HEK293 (cell line): ENCODE measurements at regions not wholly inside any gene's neighbourhood (a gene's known extent, or its start where the extent isn't known, plus 50 kb on each side); places are given as distances from the start of the nearest gene placed in this dataset.

Experiments used
- CTCF ChIA-PET: fragments of 350-600 bp; formaldehyde crosslinking; extraction: SDS; loops from one replicate; lab custom pipeline; 2021; ENCODE audit warnings: antibody characterized with exemption; lab: Yijun Ruan, JAX
- POLR2A ChIA-PET: fragments of 300-600 bp; formaldehyde crosslinking; extraction: SDS; loops from one replicate; lab custom pipeline; 2020; ENCODE audit warnings: antibody characterized with exemption, inconsistent platforms; lab: Yijun Ruan, JAX
- H3K27ac ChIP-seq: fragments of 200-500 bp; sonication (Bioruptor generic); 2 replicates; pipeline ENCODE4 v1.5.1; 2014; ENCODE audit warnings: low read depth, low read length, control low read depth, inconsistent platforms; ENCODE audit errors: extremely low read depth
- H3K36me3 ChIP-seq, 2 experiments: fragments of 200-500 bp in 1 of 2; sonication (Bioruptor generic) in 1 of 2; 1 replicate in 1 of 2; 2 replicates in 1 of 2; pipeline ENCODE4 v1.5.1; 2014 to 2017; ENCODE audit warnings: inconsistent platforms in 2 of 2, low read length in 2 of 2; ENCODE audit not compliant: control insufficient read depth in 2 of 2, insufficient read depth in 1 of 2
- H3K4me1 ChIP-seq: fragments of 200-500 bp; sonication (Bioruptor generic); 2 replicates; pipeline ENCODE4 v1.5.1; 2014; ENCODE audit warnings: mild to moderate bottlenecking, low read length, inconsistent platforms; ENCODE audit not compliant: control insufficient read depth, insufficient read depth
- H3K4me3 ChIP-seq: 2 replicates; pipeline ENCODE4 v1.5.1; 2011; ENCODE audit warnings: low read depth, mild to moderate bottlenecking, control low read depth, low read length, moderate library complexity
- H3K9me3 ChIP-seq: fragments of 200-500 bp; sonication (Bioruptor generic); 2 replicates; pipeline ENCODE4 v1.5.1; 2014; ENCODE audit warnings: low read depth, low read length, inconsistent platforms; ENCODE audit not compliant: control insufficient read depth, insufficient read depth
- AEBP2 ChIP-seq: fragments of 450-650 bp; formaldehyde crosslinking; IDR thresholded peaks from 2 replicates; pipeline ENCODE4 v1.5.1; 2016; ENCODE audit warnings: missing biosample characterization, missing genetic modification characterization, borderline replicate concordance
- GLIS2 ChIP-seq: fragments of 450-650 bp; formaldehyde crosslinking; IDR thresholded peaks from 2 replicates; pipeline ENCODE4 v1.5.1; 2016; ENCODE audit warnings: missing biosample characterization, missing genetic modification characterization
- HOXA7 ChIP-seq: sonication (generic); formaldehyde crosslinking; IDR thresholded peaks from 2 replicates; pipeline ENCODE4 v1.8.1; 2022; ENCODE audit warnings: missing genetic modification reagents, borderline replicate concordance
- TRIM28 ChIP-seq: IDR thresholded peaks from 2 replicates; pipeline ENCODE4 v1.6.1; 2011; ENCODE audit warnings: low read length, control low read depth, borderline replicate concordance
- YY1 ChIP-seq: fragments of 450-650 bp; formaldehyde crosslinking; IDR thresholded peaks from 2 replicates; pipeline ENCODE4 v1.5.1; 2018; ENCODE audit warnings: missing biosample characterization, missing genetic modification characterization
- ZBTB49 ChIP-seq: fragments of 450-650 bp; formaldehyde crosslinking; IDR thresholded peaks from 2 replicates; pipeline ENCODE4 v1.5.1; 2016; ENCODE audit warnings: missing biosample characterization, missing genetic modification characterization, low read depth
- ZFP69B ChIP-seq: fragments of 450-650 bp; formaldehyde crosslinking; IDR thresholded peaks from 2 replicates; pipeline ENCODE4 v1.5.1; 2016; ENCODE audit warnings: missing biosample characterization, missing genetic modification characterization
- ZNF140 ChIP-seq: fragments of 450-650 bp; formaldehyde crosslinking; IDR thresholded peaks from 2 replicates; pipeline ENCODE4 v1.5.1; 2016; ENCODE audit warnings: missing biosample characterization, missing genetic modification characterization
- ZNF155 ChIP-seq: fragments of 450-650 bp; formaldehyde crosslinking; IDR thresholded peaks from 2 replicates; pipeline ENCODE4 v1.5.1; 2016; ENCODE audit warnings: missing biosample characterization, missing genetic modification characterization
- ZNF311 ChIP-seq: fragments of 450-650 bp; formaldehyde crosslinking; IDR thresholded peaks from 2 replicates; pipeline ENCODE4 v1.5.1; 2017; ENCODE audit warnings: missing biosample characterization, missing genetic modification characterization, borderline replicate concordance
- ZNF324 ChIP-seq: fragments of 450-650 bp; formaldehyde crosslinking; IDR thresholded peaks from 2 replicates; pipeline ENCODE4 v1.5.1; 2016; ENCODE audit warnings: missing biosample characterization, missing genetic modification characterization
- ZNF354C ChIP-seq: fragments of 450-650 bp; formaldehyde crosslinking; IDR thresholded peaks from 2 replicates; pipeline ENCODE4 v1.5.1; 2016; ENCODE audit warnings: missing biosample characterization, missing genetic modification characterization, low read depth, borderline replicate concordance
- ZNF48 ChIP-seq: fragments of 450-650 bp; formaldehyde crosslinking; IDR thresholded peaks from 2 replicates; pipeline ENCODE4 v1.5.1; 2016; ENCODE audit warnings: missing biosample characterization, missing genetic modification characterization
- ZNF514 ChIP-seq: fragments of 450-650 bp; formaldehyde crosslinking; IDR thresholded peaks from 2 replicates; pipeline ENCODE4 v1.5.1; 2016; ENCODE audit warnings: missing biosample characterization, missing genetic modification characterization
- ZNF544 ChIP-seq: fragments of 450-650 bp; formaldehyde crosslinking; IDR thresholded peaks from 2 replicates; pipeline ENCODE4 v1.5.0; 2017; ENCODE audit warnings: missing biosample characterization, missing genetic modification characterization
- ZNF585B ChIP-seq: fragments of 450-650 bp; formaldehyde crosslinking; IDR thresholded peaks from 2 replicates; pipeline ENCODE4 v1.5.1; 2016; ENCODE audit warnings: missing biosample characterization, missing genetic modification characterization
- ZNF621 ChIP-seq: fragments of 450-650 bp; formaldehyde crosslinking; IDR thresholded peaks from 2 replicates; pipeline ENCODE4 v1.5.1; 2017; ENCODE audit warnings: missing biosample characterization, missing genetic modification characterization
- ZNF629 ChIP-seq: fragments of 450-650 bp; formaldehyde crosslinking; IDR thresholded peaks from 2 replicates; pipeline ENCODE4 v1.5.1; 2017; ENCODE audit warnings: missing biosample characterization, missing genetic modification characterization
- ZNF704 ChIP-seq: fragments of 450-650 bp; formaldehyde crosslinking; IDR thresholded peaks from 2 replicates; pipeline ENCODE4 v1.5.1; 2016; ENCODE audit warnings: missing biosample characterization, missing genetic modification characterization
- ZSCAN30 ChIP-seq: fragments of 450-650 bp; IDR thresholded peaks from 2 replicates; pipeline ENCODE4 v1.5.1; 2018; ENCODE audit warnings: missing biosample characterization, mild to moderate bottlenecking, missing genetic modification characterization, moderate library complexity

- no peaks in the 10 kb centered on the region for H3K9me3 ChIP-seq
- H3K27ac ChIP-seq, result no peak overlapping the region
- ChIA-PET POLR2A (no interaction called here), CTCF (interaction anchor here (0.6 to 5.5 kb wide), 2 partner anchors 11 to 228 kb away, joined by 3 to 22 read pairs; no protein-coding TSS in a partner anchor)
- H3K4me3 ChIP-seq, result no peak overlapping the region
- H3K4me1 ChIP-seq, result no peaks in the 10 kb centered on the region
- H3K36me3 ChIP-seq, result no peaks in the 10 kb centered on the region
- TF ChIP-seq ZBTB49 (tag by site-specific recombination) (no peak), ZNF354C (tag by site-specific recombination) (no peak), ZSCAN30 (no peak), ZNF544 (no peak), ZNF311 (tag by site-specific recombination) (no peak), ZNF324 (tag by site-specific recombination) (no peak), ZNF629 (no peak)
- TF ChIP-seq, all 188 proteins: peak for 0
These were observed 131.9 kb upstream of the DDHD1 start for GRCh38 chr14:53285064-53285463.

GRCh38 chr14:53278602-53279506, 125.7 kb upstream of the DDHD1 start:
- Histone ChIP-seq H3K4me1 (no peaks in the 10 kb centered on the region), H3K4me3 (no peak overlapping the region), H3K36me3 (no peaks in the 10 kb centered on the region)
- POLR2A ChIA-PET, result no interaction called here
- TF ChIP-seq TRIM28 (peak; percentile 90; the same call in 1 of the 2 replicates), ZNF155 (no peak)
- TF ChIP-seq, all 188 proteins: peak for 1
- CTCF ChIA-PET, result interaction anchor here (0.5 kb wide), 1 partner anchor 223 kb away, joined by 3 read pairs; no protein-coding TSS in a partner anchor
- no peak overlapping the region for H3K27ac ChIP-seq
- no peaks in the 10 kb centered on the region for H3K9me3 ChIP-seq

- ChIA-PET CTCF (interaction anchor here (1.0 kb wide), 1 partner anchor 22 kb away, joined by 4 read pairs; no protein-coding TSS in a partner anchor), POLR2A (no interaction called here)
- Histone ChIP-seq H3K27ac (no peak overlapping the region), H3K4me1 (no peaks in the 10 kb centered on the region), H3K9me3 (no peaks in the 10 kb centered on the region), H3K36me3 (no peaks in the 10 kb centered on the region), H3K4me3 (no peak overlapping the region)
- no peak for TF ChIP-seq HOXA7 (CRISPR knock-in tag)
- TF ChIP-seq ZNF585B (tag by site-specific recombination), result no peak
- no peak for TF ChIP-seq YY1 (tag by site-specific recombination)
- no peak for TF ChIP-seq ZNF514 (tag by site-specific recombination)
- no peak for TF ChIP-seq ZNF48 (tag by site-specific recombination)
- TF ChIP-seq ZNF704 (tag by site-specific recombination), result no peak
- no peak for TF ChIP-seq ZFP69B (tag by site-specific recombination)
- no peak for TF ChIP-seq ZNF140
- no peak for TF ChIP-seq AEBP2 (tag by site-specific recombination)
- no peak for TF ChIP-seq GLIS2
- no peak for TF ChIP-seq ZNF621 (tag by site-specific recombination)
These were observed 120.5 kb upstream of the DDHD1 start for GRCh38 chr14:53273671-53274072.
